Middle frontal gyrus (tissue), 1 donor: ENCODE measurements at regions not wholly inside any gene's neighbourhood (a gene's known extent, or its start where the extent isn't known, plus 50 kb on each side); places are given as distances from the start of the nearest gene placed in this dataset.

ENCODE experiments used
- DNase-seq: peaks from one replicate; pipeline ENCODE4 v3.0.0-alpha.2; 2015; ENCODE audit warnings: low spot score; ENCODE audit errors: extremely low spot score

- no peak for DNase-seq
Observed at GRCh38 chr10:36636285-36636839, 489.0 kb upstream of the ANKRD30A start.

- no peak for DNase-seq
Observed at GRCh38 chr10:36634916-36635315, 490.5 kb upstream of the ANKRD30A start.

GRCh38 chr10:36630267-36630666 is 495.1 kb upstream of the ANKRD30A start:
- no peak for DNase-seq

- no peak for DNase-seq
Observed at GRCh38 chr10:36629476-36629875, 495.9 kb upstream of the ANKRD30A start.

GRCh38 chr10:36624551-36625100 is 500.8 kb upstream of the ANKRD30A start:
- DNase-seq: no peak

- no peak for DNase-seq
Observed at GRCh38 chr10:36621346-36621745, 504.1 kb upstream of the ANKRD30A start.

- no peak for DNase-seq
Observed at GRCh38 chr10:36612436-36612835, 513.0 kb upstream of the ANKRD30A start.

GRCh38 chr10:36608866-36609265 is 516.5 kb upstream of the ANKRD30A start:
- DNase-seq: no peak

- DNase-seq: no peak
Observed at GRCh38 chr10:36608251-36608650, 517.1 kb upstream of the ANKRD30A start.

- no peak for DNase-seq
Observed at GRCh38 chr10:36606234-36606839, 519.1 kb upstream of the ANKRD30A start.

GRCh38 chr10:36604316-36604715 is 521.1 kb upstream of the ANKRD30A start:
- no peak for DNase-seq

- no peak for DNase-seq
Observed at GRCh38 chr10:36603688-36604087, 521.7 kb upstream of the ANKRD30A start.

- DNase-seq: no peak
Observed at GRCh38 chr10:36602374-36602773, 523.0 kb upstream of the ANKRD30A start.

- DNase-seq: no peak
Observed at GRCh38 chr10:36597756-36598320, 527.6 kb upstream of the ANKRD30A start.

- DNase-seq: no peak
Observed at GRCh38 chr10:36592964-36593363, 532.4 kb upstream of the ANKRD30A start.

- no peak for DNase-seq
Observed at GRCh38 chr10:36591436-36591835, 534.0 kb upstream of the ANKRD30A start.

GRCh38 chr10:36583690-36584089 is 541.7 kb upstream of the ANKRD30A start:
- no peak for DNase-seq

GRCh38 chr10:36581237-36581636 is 544.2 kb upstream of the ANKRD30A start:
- no peak for DNase-seq

GRCh38 chr10:36578306-36578705 is 547.1 kb upstream of the ANKRD30A start:
- DNase-seq: no peak

- DNase-seq: no peak
Observed at GRCh38 chr10:36577126-36577525, 548.3 kb upstream of the ANKRD30A start.

- DNase-seq: no peak
Observed at GRCh38 chr10:36574207-36574606, 551.2 kb upstream of the ANKRD30A start.

- no peak for DNase-seq
Observed at GRCh38 chr10:36573246-36573645, 552.2 kb upstream of the ANKRD30A start.

GRCh38 chr10:36564433-36564832 is 561.0 kb upstream of the ANKRD30A start:
- no peak for DNase-seq
